ENCODE measurements at regions not wholly inside any gene's neighbourhood (a gene's known extent, or its start where the extent isn't known, plus 50 kb on each side); places are given as distances from the start of the nearest gene placed in this dataset.

- H3K27ac ChIP-seq (ENCODE audit: low read length in 2 of 2): no peak overlapping the region
- no peak for DNase-seq
- H3K4me3 Mint-ChIP-seq: no peak overlapping the region
Observed at GRCh38 chr9:86812616-86813015, 134.7 kb downstream of the GAS1 start.

GRCh38 chr9:86809759-86810367 is 137.4 kb downstream of the GAS1 start:
- Histone ChIP-seq H3K4me2 (replicated peaks; ENCODE audit: low read depth, low read length, poor library complexity, severe bottlenecking) (no peak overlapping the region), H4K20me1 (ENCODE audit: control insufficient read depth, insufficient read depth, low read length, poor library complexity, severe bottlenecking) (no peaks in the 10 kb centered on the region), H3K79me2 (ENCODE audit: control insufficient read depth, insufficient read depth, low read length) (no peaks in the 10 kb centered on the region), H3K36me3 (replicated peaks in 1 of 2; ENCODE audit: control extremely low read depth in 1 of 2, control insufficient read depth in 1 of 2, extremely low read depth in 1 of 2, insufficient read depth in 2 of 2, low read length in 1 of 2) (no peaks in the 10 kb centered on the region), H3K4me3 (ENCODE audit: control extremely low read depth in 1 of 5, extremely low read depth in 1 of 5, insufficient read depth in 1 of 5, low read depth in 2 of 5, low read length in 4 of 5) (no peak overlapping the region), H2AFZ (ENCODE audit: insufficient read depth, low read depth, low read length, poor library complexity, severe bottlenecking) (no peak overlapping the region), H3K9ac (ENCODE audit: low read length) (no peak overlapping the region), H3K4me1 (ENCODE audit: control insufficient read depth in 2 of 2, insufficient read depth in 2 of 2, low read length in 2 of 2) (no peaks in the 10 kb centered on the region), H3K27me3 (replicated peaks in 1 of 4; ENCODE audit: control extremely low read depth in 1 of 4, control insufficient read depth in 3 of 4, insufficient read depth in 4 of 4, low read length in 3 of 4) (no peaks in the 10 kb centered on the region), H3K9me3 (ENCODE audit: control extremely low read depth in 1 of 3, control insufficient read depth in 2 of 3, insufficient read depth in 1 of 3, low read length in 2 of 3) (peaks cover 0 to 5% (median 0%) of the 10 kb centered on the region in 3 donors), H3K27ac (ENCODE audit: low read length in 2 of 2) (no peak overlapping the region)
- Mint-ChIP-seq H3K9me3 (ENCODE audit: insufficient read depth) (no peaks in the 10 kb centered on the region), H3K27ac (no peak overlapping the region), H3K4me3 (no peak overlapping the region), H3K4me1 (no peaks in the 10 kb centered on the region), H3K27me3 (no peaks in the 10 kb centered on the region)
- WGBS (ENCODE audit: insufficient coverage): 82% methylated on average over 4 of the region's 9 CpGs
- ATAC-seq (ENCODE audit: low read depth) (no peak), DNase-seq (no peak)
- TF ChIP-seq CTCF (IDR thresholded peaks at IDR 0.05) (no peak), EZH2 (IDR thresholded peaks at IDR 0.05; ENCODE audit: borderline replicate concordance, insufficient read depth, low read depth, low read length, poor library complexity, severe bottlenecking) (no peak)
- POLR2A ChIA-PET: no interaction called here
- intact Hi-C loops (cut with micrococcal nuclease): no loop called here
- CTCF ChIA-PET: no interaction called here

More at GRCh38 chr9:86812616-86813015, 134.7 kb downstream of the GAS1 start:
- H4K20me1 ChIP-seq (ENCODE audit: control insufficient read depth, insufficient read depth, low read length, poor library complexity, severe bottlenecking): no peaks in the 10 kb centered on the region
- no CpG with 5 or more reads among the region's 3 CpGs for WGBS (ENCODE audit: insufficient coverage)
- Mint-ChIP-seq H3K9me3 (ENCODE audit: insufficient read depth) (no peaks in the 10 kb centered on the region), H3K27ac (no peak overlapping the region), H3K27me3 (no peaks in the 10 kb centered on the region), H3K4me1 (no peaks in the 10 kb centered on the region)
- H3K9ac ChIP-seq (ENCODE audit: low read length): no peak overlapping the region
- ChIA-PET POLR2A (no interaction called here), CTCF (no interaction called here)
- intact Hi-C loops (cut with micrococcal nuclease): no loop called here
- H3K79me2 ChIP-seq (ENCODE audit: control insufficient read depth, insufficient read depth, low read length): no peaks in the 10 kb centered on the region
- no peaks in the 10 kb centered on the region for H3K27me3 ChIP-seq (replicated peaks in 1 of 4; ENCODE audit: control extremely low read depth in 1 of 4, control insufficient read depth in 3 of 4, insufficient read depth in 4 of 4, low read length in 3 of 4)
- no peaks in the 10 kb centered on the region for H3K36me3 ChIP-seq (replicated peaks in 1 of 2; ENCODE audit: control extremely low read depth in 1 of 2, control insufficient read depth in 1 of 2, extremely low read depth in 1 of 2, insufficient read depth in 2 of 2, low read length in 1 of 2)
- peaks cover 0 to 5% (median 0%) of the 10 kb centered on the region in 3 donors for H3K9me3 ChIP-seq (ENCODE audit: control extremely low read depth in 1 of 3, control insufficient read depth in 2 of 3, insufficient read depth in 1 of 3, low read length in 2 of 3)
- H3K4me3 ChIP-seq (ENCODE audit: control extremely low read depth in 1 of 5, extremely low read depth in 1 of 5, insufficient read depth in 1 of 5, low read depth in 2 of 5, low read length in 4 of 5): no peak overlapping the region
- H3K4me2 ChIP-seq (replicated peaks; ENCODE audit: low read depth, low read length, poor library complexity, severe bottlenecking): no peak overlapping the region
- TF ChIP-seq CTCF (IDR thresholded peaks at IDR 0.05) (no peak), EZH2 (IDR thresholded peaks at IDR 0.05; ENCODE audit: borderline replicate concordance, insufficient read depth, low read depth, low read length, poor library complexity, severe bottlenecking) (no peak)
- no peak for ATAC-seq (ENCODE audit: low read depth)
- no peak overlapping the region for H2AFZ ChIP-seq (ENCODE audit: insufficient read depth, low read depth, low read length, poor library complexity, severe bottlenecking)
- H3K4me1 ChIP-seq (ENCODE audit: control insufficient read depth in 2 of 2, insufficient read depth in 2 of 2, low read length in 2 of 2): no peaks in the 10 kb centered on the region
